GM18520 (cell line): ENCODE measurements at regions not wholly inside any gene's neighbourhood (a gene's known extent, or its start where the extent isn't known, plus 50 kb on each side); places are given as distances from the start of the nearest gene placed in this dataset.
"Not testable (repeated sequence)": the region's sequence is repeated elsewhere in the genome, so short reads cannot be mapped to it uniquely, and the experiment has no call there.

Experiments
- ATAC-seq: cut with Tn5 transposase; IDR thresholded peaks from one replicate; pipeline ENCODE4 v1.9.1; 2021; ENCODE audit not compliant: unreplicated experiment

- ATAC-seq: no peak
Measured at GRCh38 chr12:131471271-131471905, 239.5 kb upstream of the SFSWAP start.

DNA sequence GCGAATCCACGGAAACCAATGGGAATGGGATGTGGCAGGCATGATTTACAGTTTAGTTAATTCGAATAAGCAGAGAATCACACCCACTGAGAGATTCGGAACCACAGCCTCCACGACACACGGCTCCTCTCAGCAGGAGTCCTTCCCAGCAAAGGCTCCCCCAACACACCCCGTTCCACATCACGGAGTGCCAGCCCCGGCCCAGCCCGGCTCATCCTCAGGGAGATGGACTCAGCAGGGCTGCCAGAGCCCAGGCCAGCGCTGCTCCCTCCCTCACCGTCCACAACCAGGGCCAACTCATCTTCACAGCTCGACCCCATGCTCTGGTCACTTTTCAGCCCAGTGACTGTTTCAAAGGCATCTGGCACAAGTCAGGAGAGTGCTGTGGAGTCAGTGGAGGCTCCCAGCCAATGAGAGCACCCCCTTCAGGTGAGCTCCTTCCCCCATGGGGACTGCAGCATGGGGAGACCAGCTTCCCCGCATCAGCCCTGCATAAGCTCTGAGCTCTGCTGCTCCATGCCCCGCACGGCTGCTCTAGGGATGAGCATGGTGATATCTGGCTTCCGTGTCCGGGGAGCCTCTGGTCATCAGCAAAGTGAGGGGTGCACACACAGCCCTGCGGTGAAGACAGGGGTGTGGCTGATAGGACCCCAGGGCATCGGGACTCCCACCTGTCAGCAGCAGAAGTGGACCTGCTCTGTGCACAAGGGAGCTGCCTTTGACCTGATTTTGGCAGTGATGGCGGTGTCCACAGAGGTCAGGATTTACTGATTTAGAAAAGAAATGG lies 238.8 kb upstream of the SFSWAP start:
- ATAC-seq: no peak

GRCh38 chr12:131473261-131473660 lies 237.6 kb upstream of the SFSWAP start:
- ATAC-seq: no peak

DNA sequence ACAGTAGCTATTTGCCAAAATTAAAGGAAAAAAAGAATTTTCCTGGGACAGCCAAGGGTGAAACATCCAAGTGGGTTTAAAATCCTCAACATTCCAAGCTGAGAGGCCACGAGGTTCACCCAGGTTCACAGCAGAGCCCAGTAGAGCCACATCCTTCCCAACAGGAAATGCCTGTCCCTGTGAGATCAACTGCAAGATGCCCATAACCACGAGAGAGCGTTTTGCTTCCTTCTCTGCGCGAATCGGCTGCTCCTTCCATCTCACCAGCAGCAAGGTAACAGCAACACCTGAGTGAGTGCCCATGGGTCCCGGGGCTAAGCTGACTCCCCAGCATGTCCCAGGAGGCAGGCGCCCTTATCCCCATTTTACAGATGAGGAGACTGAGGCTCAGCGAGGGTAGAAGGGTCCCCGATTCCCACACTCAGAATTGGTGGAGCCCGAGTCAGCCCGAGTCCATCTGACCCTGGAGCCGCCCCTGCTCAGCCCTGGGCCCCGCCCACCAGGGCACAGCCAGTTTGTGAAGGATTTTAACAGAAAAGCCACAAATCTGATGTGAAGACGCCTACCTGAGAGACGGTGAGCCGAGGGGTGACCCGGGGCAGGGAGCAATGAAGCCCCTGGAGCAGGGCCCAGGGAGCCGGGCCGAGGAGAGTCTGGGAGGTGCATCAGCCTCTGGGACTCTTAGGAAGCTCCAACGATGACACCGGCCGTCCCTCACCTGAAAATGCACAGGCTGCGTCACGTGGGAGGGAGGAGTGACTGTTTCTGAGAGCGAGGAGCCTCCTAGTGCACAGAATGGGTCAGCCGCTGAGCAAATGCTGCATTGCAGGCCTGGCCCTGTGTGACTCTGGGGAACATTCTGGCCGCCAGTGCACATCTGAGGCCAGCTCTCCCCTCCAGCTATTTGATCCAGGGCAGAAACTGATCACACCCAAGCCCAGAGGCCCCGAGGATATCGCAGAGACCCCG lies 236.9 kb upstream of the SFSWAP start:
- no peak for ATAC-seq

GRCh38 chr12:131475012-131475411 lies 235.9 kb upstream of the SFSWAP start:
- not testable (repeated sequence) for ATAC-seq

GRCh38 chr12:131477613-131478012 lies 233.3 kb upstream of the SFSWAP start:
- no peak for ATAC-seq

- ATAC-seq: no peak
Measured at GRCh38 chr12:131478468-131478867, 232.4 kb upstream of the SFSWAP start.

- ATAC-seq: no peak
Measured at GRCh38 chr12:131482199-131482598, 228.7 kb upstream of the SFSWAP start.

DNA sequence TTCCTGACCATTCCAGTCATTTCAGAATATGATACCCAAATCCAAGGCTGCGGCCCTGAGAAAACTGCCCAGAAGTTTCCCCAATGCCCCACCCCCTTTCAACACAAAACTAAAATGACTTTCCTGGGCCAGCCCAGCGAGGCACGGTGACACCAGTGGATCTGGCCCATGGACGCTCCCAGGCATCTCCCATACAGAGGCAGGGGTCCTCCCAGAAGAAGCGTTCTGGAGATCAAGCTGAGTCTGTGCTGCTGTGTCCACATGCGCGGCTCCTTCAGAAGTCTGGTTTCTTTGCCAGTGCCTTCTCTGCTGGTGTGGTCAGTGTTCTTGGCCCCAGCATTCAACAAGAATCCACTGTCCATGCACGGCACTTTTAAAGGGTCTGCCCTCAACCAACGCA lies 228.2 kb upstream of the SFSWAP start:
- no peak for ATAC-seq

DNA sequence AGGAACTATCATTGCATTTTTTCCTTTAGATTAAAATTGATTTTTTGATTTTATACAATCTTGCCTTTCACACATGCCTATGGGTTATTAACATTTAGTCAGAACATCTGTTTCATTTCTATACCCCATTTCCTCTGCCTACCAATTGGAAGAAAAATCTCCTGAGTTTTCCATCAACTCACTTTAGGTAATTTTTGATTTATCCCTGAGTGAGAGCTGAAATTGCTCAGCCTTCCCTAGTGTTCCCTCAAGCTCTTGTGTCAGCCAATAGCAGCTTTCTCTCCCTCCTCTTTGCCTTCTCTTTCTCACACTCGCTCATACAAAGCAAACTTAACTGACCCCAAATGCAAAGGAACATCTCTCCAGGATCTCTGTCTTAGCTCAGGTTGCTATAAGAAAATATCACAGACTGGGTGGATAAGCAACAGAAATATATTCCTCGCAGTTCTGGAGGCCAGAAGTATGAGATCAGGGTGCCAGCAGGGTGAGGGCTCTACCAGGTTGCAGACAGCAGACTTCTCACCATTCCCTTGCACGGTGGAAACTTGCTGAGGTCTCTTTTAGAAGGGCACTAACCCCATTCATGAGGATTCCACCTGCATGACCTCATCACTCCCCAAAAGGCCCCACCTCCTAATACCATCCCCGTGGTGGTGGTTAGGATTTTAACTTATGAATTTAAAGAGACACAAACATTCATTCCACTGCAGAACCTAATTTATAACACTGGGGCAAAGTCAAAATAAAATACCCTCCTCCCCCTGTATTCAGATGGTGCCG lies 224.2 kb upstream of the SFSWAP start:
- ATAC-seq: no peak

DNA sequence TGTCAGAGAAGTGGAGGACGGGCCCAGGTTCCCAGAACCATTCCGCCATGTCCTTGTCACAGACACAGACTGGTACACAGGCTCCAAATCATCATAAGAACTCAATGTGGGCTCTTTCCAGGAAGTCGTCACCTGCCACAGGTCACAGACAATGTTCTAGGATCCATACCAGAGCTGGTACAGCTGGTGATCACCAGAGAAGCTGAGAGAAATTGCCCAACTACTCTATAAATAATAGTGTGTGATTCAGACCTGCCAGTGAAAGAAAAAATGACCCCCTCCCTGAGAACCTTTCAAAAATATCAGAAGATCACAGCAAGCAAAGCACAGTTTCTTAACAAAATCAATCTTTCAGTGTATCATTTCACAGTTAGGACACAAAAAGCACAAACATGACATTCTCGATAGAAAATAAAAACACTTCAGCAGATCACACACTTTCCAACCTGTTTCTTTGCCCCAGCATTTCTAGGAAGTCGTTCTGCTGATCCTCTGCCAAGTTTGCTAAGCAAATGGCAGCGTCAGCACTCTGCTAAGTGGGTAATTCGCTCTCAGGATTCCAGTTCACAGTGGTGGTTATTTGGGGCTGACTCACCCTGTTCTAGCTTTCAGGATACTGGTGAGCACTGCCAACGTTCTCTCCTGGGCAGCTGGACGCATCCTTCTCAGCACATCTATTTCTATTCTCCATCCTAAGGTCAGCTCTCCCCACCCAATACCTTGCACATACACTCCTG lies 223.3 kb upstream of the SFSWAP start:
- ATAC-seq: no peak

DNA sequence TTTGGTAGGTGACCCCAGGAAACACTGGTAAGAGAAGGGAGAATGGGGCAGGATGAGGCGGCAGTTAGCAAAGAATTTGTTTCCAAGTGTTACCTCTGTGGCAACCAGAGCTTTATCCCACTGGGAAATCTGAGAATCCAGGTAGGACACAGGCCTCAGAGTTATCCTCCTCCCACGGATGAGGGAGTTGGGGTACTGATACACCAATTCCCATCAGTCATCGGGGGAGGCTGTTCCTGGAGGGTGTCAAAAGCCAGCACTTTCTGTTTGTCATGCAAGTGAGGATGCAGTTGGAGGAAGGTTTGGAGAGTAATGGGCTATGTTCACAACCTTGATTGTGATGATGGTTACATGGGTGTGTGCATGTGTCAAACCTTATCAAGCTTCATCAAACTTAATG lies 221.2 kb upstream of the SFSWAP start:
- ATAC-seq: no peak

GRCh38 chr12:131491155-131491554 lies 219.7 kb upstream of the SFSWAP start:
- ATAC-seq: no peak

- no peak for ATAC-seq
Measured at GRCh38 chr12:131491916-131492490, 218.9 kb upstream of the SFSWAP start.

DNA sequence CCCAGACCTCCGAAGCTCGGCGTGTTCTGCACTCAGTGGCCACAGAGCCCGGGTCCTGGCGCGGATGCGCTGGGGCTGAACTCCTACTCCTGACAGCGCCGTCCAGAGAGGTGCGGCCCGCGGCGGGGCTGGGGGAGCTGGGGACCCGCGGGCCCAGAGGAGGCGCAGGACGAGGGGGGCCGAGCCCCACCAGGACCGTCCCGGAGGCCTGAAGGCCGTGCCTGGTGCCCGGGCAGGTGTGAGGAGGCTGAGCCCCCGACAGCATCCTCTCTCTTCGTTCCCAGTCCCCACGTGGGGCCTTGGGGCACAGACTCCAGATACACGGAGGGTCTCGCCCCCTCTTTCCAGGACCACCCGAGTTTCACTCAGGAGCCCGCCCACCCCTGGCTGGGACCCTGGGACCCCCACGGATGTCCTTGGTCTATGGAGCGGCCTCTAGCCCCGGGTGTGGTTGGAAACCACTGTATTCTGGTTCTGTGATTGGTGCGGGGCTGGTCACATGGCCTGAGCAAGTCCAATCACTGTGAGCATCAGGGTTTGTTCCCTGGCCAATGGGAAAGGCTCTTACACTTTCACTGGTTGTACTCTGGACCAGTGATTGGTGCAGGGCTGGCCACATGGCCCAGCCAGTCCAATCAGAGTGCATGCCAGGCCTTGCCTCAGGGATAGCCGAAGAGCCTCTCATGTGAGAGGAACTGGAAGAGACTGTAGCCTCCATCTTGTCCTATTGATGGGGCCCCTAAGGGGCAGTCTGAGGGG lies 217.6 kb upstream of the SFSWAP start:
- ATAC-seq: no peak

DNA sequence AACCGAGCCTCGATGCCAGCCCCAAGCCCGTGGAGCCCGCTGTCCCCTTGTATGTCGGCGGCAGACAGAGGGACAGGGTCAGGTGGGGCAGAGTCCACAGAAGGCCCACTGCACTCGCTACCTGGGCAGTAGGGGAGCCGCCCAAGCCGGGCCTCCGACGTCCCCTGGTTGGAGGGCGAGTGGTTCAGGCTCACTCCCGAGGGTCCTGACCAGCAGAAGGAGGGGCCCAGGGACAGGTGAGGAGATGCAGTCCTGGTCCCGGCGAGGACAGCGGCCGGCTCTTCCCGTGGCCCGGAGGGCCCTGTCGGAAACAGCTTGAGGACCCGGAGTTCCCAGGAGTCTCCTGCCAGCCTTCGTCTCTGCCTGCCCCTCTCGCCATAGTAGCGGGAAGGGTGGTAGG lies 216.7 kb upstream of the SFSWAP start:
- ATAC-seq: no peak

GRCh38 chr12:131494741-131495524 lies 216.0 kb upstream of the SFSWAP start:
- ATAC-seq: no peak

DNA sequence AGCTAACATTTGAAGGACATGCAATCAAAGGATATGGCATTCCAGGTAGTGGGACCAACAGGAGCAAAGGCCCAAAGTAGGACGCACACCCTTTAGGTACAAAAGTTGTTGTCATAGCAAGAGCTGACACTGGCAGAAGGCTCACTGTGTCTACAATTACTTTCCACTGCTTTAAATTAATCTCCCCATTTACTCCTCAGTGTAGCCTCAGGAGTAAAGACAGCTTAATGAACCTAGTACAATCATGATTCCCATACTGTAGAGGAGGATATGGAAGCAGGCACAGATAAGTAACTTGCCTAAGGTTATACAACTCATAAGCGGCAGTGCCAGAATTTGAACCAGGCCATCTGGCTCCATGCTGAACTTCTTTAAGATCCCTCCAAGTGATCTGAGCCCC lies 212.9 kb upstream of the SFSWAP start:
- ATAC-seq: no peak
